ENCODE measurements at regions not wholly inside any gene's neighbourhood (a gene's known extent, or its start where the extent isn't known, plus 50 kb on each side); places are given as distances from the start of the nearest gene placed in this dataset.

- no peak overlapping the region for H3K4me3 ChIP-seq (ENCODE audit: low read depth, low read length)
- TF ChIP-seq, protein P1, sequence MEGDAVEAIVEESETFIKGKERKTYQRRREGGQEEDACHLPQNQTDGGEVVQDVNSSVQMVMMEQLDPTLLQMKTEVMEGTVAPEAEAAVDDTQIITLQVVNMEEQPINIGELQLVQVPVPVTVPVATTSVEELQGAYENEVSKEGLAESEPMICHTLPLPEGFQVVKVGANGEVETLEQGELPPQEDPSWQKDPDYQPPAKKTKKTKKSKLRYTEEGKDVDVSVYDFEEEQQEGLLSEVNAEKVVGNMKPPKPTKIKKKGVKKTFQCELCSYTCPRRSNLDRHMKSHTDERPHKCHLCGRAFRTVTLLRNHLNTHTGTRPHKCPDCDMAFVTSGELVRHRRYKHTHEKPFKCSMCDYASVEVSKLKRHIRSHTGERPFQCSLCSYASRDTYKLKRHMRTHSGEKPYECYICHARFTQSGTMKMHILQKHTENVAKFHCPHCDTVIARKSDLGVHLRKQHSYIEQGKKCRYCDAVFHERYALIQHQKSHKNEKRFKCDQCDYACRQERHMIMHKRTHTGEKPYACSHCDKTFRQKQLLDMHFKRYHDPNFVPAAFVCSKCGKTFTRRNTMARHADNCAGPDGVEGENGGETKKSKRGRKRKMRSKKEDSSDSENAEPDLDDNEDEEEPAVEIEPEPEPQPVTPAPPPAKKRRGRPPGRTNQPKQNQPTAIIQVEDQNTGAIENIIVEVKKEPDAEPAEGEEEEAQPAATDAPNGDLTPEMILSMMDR (IDR thresholded peaks at IDR 0.05; ENCODE audit: borderline replicate concordance, insufficient read depth, low read depth, low read length), result no peak
Observed at GRCh38 chr5:74406844-74407243, 233.7 kb downstream of the ENC1 start.

DNA sequence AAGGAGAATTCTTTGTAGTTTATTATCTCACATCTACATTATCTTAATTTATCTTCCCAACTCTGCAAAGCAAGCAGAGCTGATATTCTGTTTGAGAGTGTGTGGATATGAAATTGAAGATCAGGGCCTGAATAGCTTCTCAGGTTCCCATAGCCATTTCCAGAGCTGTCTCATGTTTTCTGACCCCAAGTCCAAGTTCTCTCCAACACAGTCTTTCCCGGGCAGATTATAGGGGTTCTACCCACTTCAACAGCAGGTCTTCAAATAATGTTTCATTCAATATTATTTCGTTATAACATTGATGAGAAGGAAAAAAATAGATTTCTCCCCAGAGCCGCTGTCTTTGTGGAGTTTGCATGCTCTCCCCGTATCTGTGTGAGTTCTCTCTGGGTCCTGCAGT, 234.9 kb downstream of the ENC1 start:
- no peak overlapping the region for H3K4me3 ChIP-seq (ENCODE audit: low read depth, low read length)
- TF ChIP-seq, protein P1 (IDR thresholded peaks at IDR 0.05; ENCODE audit: borderline replicate concordance, insufficient read depth, low read depth, low read length), result no peak

DNA sequence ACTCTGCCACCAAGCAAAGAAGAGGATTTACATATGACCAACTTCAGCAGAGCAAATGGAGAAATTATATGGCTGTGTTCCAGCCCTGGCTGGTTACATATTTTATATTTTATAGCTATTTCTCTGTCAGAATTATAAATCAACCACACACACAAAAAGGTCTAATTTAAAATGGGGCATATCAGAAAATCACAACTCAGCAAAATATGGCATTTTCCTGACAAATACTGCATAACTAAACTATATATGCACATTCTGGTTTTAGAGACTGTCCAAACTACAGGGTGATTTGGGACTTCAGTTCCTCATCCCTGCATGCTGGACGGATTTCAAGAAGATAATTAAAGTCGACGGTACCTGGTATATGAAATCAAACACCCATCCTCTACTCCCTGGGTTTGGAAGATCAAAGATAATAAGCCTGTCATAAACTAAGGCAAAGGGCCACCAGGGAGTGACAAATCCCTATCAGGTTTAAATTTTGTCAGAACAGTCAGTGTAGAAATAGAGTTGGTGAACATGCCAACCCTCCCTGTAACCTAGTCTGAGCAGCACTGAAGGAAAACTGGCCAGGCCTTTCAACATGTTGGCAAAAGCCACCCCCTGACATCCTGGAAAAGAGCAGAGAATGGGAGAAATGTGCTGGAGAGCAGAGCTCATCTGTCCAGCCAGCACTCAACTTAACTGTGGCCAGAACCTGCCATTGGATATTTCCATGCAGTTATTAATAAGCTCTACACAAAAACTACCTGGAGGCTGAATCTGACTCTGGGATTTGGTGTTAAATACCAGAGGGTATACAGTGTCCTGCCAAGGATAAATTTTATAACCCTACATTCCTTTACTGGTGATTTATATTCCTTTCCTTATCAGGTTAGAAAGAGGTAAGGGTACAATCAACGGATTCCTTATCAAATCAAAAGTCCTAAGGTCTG, 235.7 kb downstream of the ENC1 start:
- no peak overlapping the region for H3K4me3 ChIP-seq (ENCODE audit: low read depth, low read length)
- TF ChIP-seq, protein P1 (IDR thresholded peaks at IDR 0.05; ENCODE audit: borderline replicate concordance, insufficient read depth, low read depth, low read length), result no peak

GRCh38 chr5:74403771-74404170, 236.8 kb downstream of the ENC1 start:
- no peak overlapping the region for H3K4me3 ChIP-seq (ENCODE audit: low read depth, low read length)
- TF ChIP-seq, protein P1 (IDR thresholded peaks at IDR 0.05; ENCODE audit: borderline replicate concordance, insufficient read depth, low read depth, low read length), result no peak

DNA sequence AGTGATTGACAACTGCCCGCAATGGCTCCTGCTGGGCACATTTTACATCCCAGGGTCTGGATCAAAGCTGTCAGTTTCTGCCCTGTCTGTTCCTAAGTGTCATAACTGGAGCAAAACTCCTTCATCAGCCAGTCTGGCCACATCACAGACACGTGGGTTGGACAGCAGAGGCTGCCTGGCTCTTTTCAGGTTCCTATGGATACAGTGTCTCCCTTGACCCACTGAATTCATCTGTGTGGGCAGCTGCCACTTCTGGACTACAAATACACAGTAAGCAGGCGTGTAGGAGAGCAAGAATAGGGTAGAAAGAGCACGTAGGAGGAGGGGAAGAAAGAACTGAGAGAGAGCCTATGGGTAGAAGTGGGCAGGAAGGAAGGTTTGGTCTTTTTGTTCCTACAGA, 238.0 kb downstream of the ENC1 start:
- TF ChIP-seq, protein P1 (IDR thresholded peaks at IDR 0.05; ENCODE audit: borderline replicate concordance, insufficient read depth, low read depth, low read length), result no peak
- H3K4me3 ChIP-seq (ENCODE audit: low read depth, low read length), result no peak overlapping the region

DNA sequence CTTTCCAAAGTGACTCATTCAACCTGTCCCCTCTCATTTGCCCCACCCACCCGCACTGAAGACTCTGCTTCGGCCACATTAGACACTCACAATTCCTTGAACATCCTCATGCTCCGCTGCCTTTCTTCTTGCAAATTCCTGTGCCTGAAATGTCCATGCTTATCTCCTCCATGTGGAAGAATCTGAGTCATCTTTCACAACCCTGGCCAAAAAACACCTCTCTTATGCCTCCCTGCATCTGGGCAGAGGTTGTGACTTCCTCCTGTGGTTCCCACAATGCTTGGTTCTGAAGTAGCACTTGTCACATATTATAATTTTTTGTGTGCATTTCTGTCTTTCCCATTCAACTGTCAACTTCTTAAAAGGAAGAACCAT, 238.6 kb downstream of the ENC1 start:
- H3K4me3 ChIP-seq (ENCODE audit: low read depth, low read length), result no peak overlapping the region
- TF ChIP-seq, protein P1 (IDR thresholded peaks at IDR 0.05; ENCODE audit: borderline replicate concordance, insufficient read depth, low read depth, low read length), result no peak
